DOHH2 (cell line): ENCODE measurements at regions not wholly inside any gene's neighbourhood (a gene's known extent, or its start where the extent isn't known, plus 50 kb on each side); places are given as distances from the start of the nearest gene placed in this dataset.

ENCODE experiments used
- CTCF ChIP-seq: fragments of 200-600 bp; sonication (generic); IDR thresholded peaks from one replicate; pipeline ENCODE4 v1.5.1; 2014; ENCODE audit warnings: antibody characterized with exemption, mild to moderate bottlenecking, low read depth, low read length; ENCODE audit not compliant: poor library complexity, severe bottlenecking
- EZH2phosphoT487 ChIP-seq: fragments of 200-600 bp; sonication (generic); IDR thresholded peaks from 2 replicates; pipeline ENCODE4 v1.6.1; 2017; ENCODE audit warnings: borderline replicate concordance, mild to moderate bottlenecking, antibody characterized with exemption, low read length, moderate library complexity, mixed read lengths

GRCh38 chr2:15731889-15732271, 140.2 kb downstream of the DDX1 start:
- TF ChIP-seq CTCF (no peak), EZH2phosphoT487 (no peak)
